ENCODE measurements at regions not wholly inside any gene's neighbourhood (a gene's known extent, or its start where the extent isn't known, plus 50 kb on each side); places are given as distances from the start of the nearest gene placed in this dataset.
A peak's percentile ranks its signal among the peaks of the same experiment; 100 is the strongest.
"Not testable (repeated sequence)": the region's sequence is repeated elsewhere in the genome, so short reads cannot be mapped to it uniquely, and the experiment has no call there.

GRCh38 chrX:39484159-39485068 is 613.3 kb downstream of the BCOR start:
- DNase-seq, result no peak

GRCh38 chrX:39487166-39487968 is 610.4 kb downstream of the BCOR start:
- DNase-seq, result no peak

- no peak for DNase-seq
Observed at GRCh38 chrX:39487969-39488330, 609.8 kb downstream of the BCOR start.

- DNase-seq, result peak; percentile 52 to 55
Observed at GRCh38 chrX:39491548-39492297, 606.0 kb downstream of the BCOR start.

- DNase-seq, result no peak
Observed at GRCh38 chrX:39492497-39493162, 605.1 kb downstream of the BCOR start.

- DNase-seq, result no peak
Observed at GRCh38 chrX:39493168-39493567, 604.6 kb downstream of the BCOR start.

- DNase-seq, result not testable (repeated sequence)
Observed at GRCh38 chrX:39497117-39497516, 600.6 kb downstream of the BCOR start.

GRCh38 chrX:39497702-39498265 is 600.0 kb downstream of the BCOR start:
- no peak for DNase-seq

GRCh38 chrX:39499996-39500395 is 597.8 kb downstream of the BCOR start:
- no peak for DNase-seq

- DNase-seq, result no peak
Observed at GRCh38 chrX:39501822-39502221, 595.9 kb downstream of the BCOR start.

GRCh38 chrX:39502486-39502885 is 595.3 kb downstream of the BCOR start:
- no peak for DNase-seq

GRCh38 chrX:39504227-39504626 is 593.5 kb downstream of the BCOR start:
- DNase-seq, result no peak

GRCh38 chrX:39504850-39505259 is 592.9 kb downstream of the BCOR start:
- no peak for DNase-seq

GRCh38 chrX:39506131-39506530 is 591.6 kb downstream of the BCOR start:
- DNase-seq, result no peak

- DNase-seq, result no peak
Observed at GRCh38 chrX:39507034-39507433, 590.7 kb downstream of the BCOR start.

GRCh38 chrX:39507617-39508299 is 590.0 kb downstream of the BCOR start:
- no peak for DNase-seq

- DNase-seq, result no peak
Observed at GRCh38 chrX:39508300-39508692, 589.5 kb downstream of the BCOR start.

- no peak for DNase-seq
Observed at GRCh38 chrX:39509157-39509556, 588.6 kb downstream of the BCOR start.

GRCh38 chrX:39513836-39514235 is 583.9 kb downstream of the BCOR start:
- DNase-seq, result no peak

- no peak for DNase-seq
Observed at GRCh38 chrX:39514801-39515200, 583.0 kb downstream of the BCOR start.

- no peak for DNase-seq
Observed at GRCh38 chrX:39516427-39516841, 581.3 kb downstream of the BCOR start.

All from activated CD4-positive, alpha-beta T cell treated with anti-CD3 and anti-CD28 coated beads, Interleukin-2, amount 50 U/mL, for 4 hours (primary cell).